ENCODE measurements at regions not wholly inside any gene's neighbourhood (a gene's known extent, or its start where the extent isn't known, plus 50 kb on each side); places are given as distances from the start of the nearest gene placed in this dataset.

DNA sequence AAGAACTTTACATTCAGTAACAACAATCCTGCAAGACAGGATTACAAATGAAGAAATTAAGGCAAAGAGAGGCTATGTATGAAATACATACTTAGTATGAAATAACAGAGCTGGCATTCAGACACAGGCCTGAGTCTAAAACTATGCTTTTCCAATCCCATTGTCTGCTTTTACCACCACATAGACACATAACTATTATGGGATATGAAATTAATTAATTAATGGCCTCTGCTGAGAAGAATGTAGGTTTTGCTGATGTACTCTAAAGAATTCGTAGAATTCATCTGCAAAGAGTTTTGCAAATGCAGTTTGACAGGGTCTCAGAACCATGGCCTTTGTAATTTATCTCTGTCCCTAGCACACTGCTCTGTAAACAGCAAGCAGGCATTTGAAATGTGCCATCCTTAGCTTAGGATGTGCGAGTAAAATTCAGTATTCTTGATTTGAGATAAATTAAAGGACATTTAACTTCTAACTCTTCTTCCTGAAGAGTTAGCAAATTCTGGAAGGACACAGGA, 54.5 kb upstream of the BOC start:
- WGBS (ENCODE audit: insufficient coverage, low coverage, missing lambda C conversion rate), result 0% methylated on average over 2 of the region's 2 CpGs
- Histone ChIP-seq H3K79me2 (ENCODE audit: control insufficient read depth, insufficient read depth, low read length) (no peaks in the 10 kb centered on the region), H4K20me1 (replicated peaks; ENCODE audit: control insufficient read depth, insufficient read depth, low read length) (no peaks in the 10 kb centered on the region), H3K4me1 (replicated peaks in 1 of 2; ENCODE audit: control insufficient read depth in 2 of 2, insufficient read depth in 2 of 2, low read length in 2 of 2) (no peaks in the 10 kb centered on the region), H3K27ac (ENCODE audit: extremely low read depth, low read depth, low read length) (no peak overlapping the region), H3K9me3 (replicated peaks; ENCODE audit: control insufficient read depth, insufficient read depth, low read depth, low read length) (no peaks in the 10 kb centered on the region), H3K4me3 (no peak overlapping the region), H2AFZ (ENCODE audit: low read depth, low read length) (no peak overlapping the region), H3K27me3 (ENCODE audit: control insufficient read depth in 2 of 2, insufficient read depth in 2 of 2, low read length in 2 of 2) (no peaks in the 10 kb centered on the region), H3K4me2 (ENCODE audit: insufficient read depth, low read length) (no peak overlapping the region), H3K9ac (ENCODE audit: insufficient read depth in 1 of 2, low read depth in 2 of 2, low read length in 2 of 2) (no peak overlapping the region), H3K9me1 (ENCODE audit: control insufficient read depth, insufficient read depth, low read length) (no peaks in the 10 kb centered on the region), H3K36me3 (ENCODE audit: control insufficient read depth, insufficient read depth, low read length) (no peaks in the 10 kb centered on the region)
- intact Hi-C loops (cut with micrococcal nuclease) (no loop called here), in situ Hi-C loops (cut with MboI) (no loop called here)
- no peak for DNase-seq (ENCODE audit: extremely low read depth in 1 of 4, low spot score in 3 of 4)
- ATAC-seq, result no peak
- CTCF ChIA-PET (ENCODE audit: low intra/inter-chr PET ratio), result no interaction called here
- no TSS peak for BruUV-seq (replicated peaks)
- FAIRE-seq, result no peak
- POLR2A ChIA-PET, result no interaction called here
- TF ChIP-seq ZNF280A (IDR thresholded peaks at IDR 0.05; ENCODE audit: low read depth, partially characterized antibody) (no peak), GTF2E2 (tag; IDR thresholded peaks at IDR 0.05) (no peak), POLR2AphosphoS5 (IDR thresholded peaks at IDR 0.05; ENCODE audit: control insufficient read depth, insufficient read depth, low read depth, low read length) (no peak), PRMT5 (CRISPR knock-in tag; IDR thresholded peaks at IDR 0.05) (no peak), CREBBP (IDR thresholded peaks at IDR 0.05; ENCODE audit: low read depth, low read length) (no peak), ZNF121 (CRISPR knock-in tag; conservative IDR thresholded peaks at IDR 0.05) (no peak), NFATC3 (IDR thresholded peaks at IDR 0.05) (no peak), GABPB1 (CRISPR knock-in tag; IDR thresholded peaks at IDR 0.05) (no peak), ZNF253 (CRISPR knock-in tag; conservative IDR thresholded peaks at IDR 0.05) (no peak), MAFK (IDR thresholded peaks at IDR 0.05; ENCODE audit: low read length) (no peak), TFAM (CRISPR knock-in tag; conservative IDR thresholded peaks at IDR 0.05) (no peak), GATA2 (CRISPR knock-in tag; IDR thresholded peaks at IDR 0.05) (no peak), ZBTB11 (CRISPR knock-in tag; IDR thresholded peaks at IDR 0.05) (no peak), ZNF778 (CRISPR knock-in tag; IDR thresholded peaks at IDR 0.05) (no peak)
- TF ChIP-seq, protein P1, sequence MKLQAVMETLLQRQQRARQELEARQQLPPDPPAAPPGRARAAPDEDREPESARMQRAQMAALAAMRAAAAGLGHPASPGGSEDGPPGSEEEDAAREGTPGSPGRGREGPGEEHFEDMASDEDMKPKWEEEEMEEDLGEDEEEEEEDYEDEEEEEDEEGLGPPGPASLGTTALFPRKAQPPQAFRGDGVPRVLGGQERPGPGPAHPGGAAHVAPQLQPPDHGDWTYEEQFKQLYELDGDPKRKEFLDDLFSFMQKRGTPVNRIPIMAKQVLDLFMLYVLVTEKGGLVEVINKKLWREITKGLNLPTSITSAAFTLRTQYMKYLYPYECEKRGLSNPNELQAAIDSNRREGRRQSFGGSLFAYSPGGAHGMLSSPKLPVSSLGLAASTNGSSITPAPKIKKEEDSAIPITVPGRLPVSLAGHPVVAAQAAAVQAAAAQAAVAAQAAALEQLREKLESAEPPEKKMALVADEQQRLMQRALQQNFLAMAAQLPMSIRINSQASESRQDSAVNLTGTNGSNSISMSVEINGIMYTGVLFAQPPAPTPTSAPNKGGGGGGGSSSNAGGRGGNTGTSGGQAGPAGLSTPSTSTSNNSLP (IDR thresholded peaks at IDR 0.05; ENCODE audit: borderline replicate concordance, low read depth, low read length), result no peak

Measured in K562 (cell line).